ENCODE measurements at regions not wholly inside any gene's neighbourhood (a gene's known extent, or its start where the extent isn't known, plus 50 kb on each side); places are given as distances from the start of the nearest gene placed in this dataset.
A peak's percentile ranks its signal among the peaks of the same experiment; 100 is the strongest.
"Not testable (repeated sequence)": the region's sequence is repeated elsewhere in the genome, so short reads cannot be mapped to it uniquely, and the experiment has no call there.

GRCh38 chr19:31083105-31083504 is 266.1 kb downstream of the TSHZ3 start:
- DNase-seq, result no peak

GRCh38 chr19:31075146-31075655 is 274.0 kb downstream of the TSHZ3 start:
- DNase-seq, result no peak

GRCh38 chr19:31074199-31075125 is 274.8 kb downstream of the TSHZ3 start:
- DNase-seq, result no peak

GRCh38 chr19:31073485-31074198 is 275.6 kb downstream of the TSHZ3 start:
- DNase-seq, result no peak

GRCh38 chr19:31072451-31072850 is 276.8 kb downstream of the TSHZ3 start:
- no peak for DNase-seq

- no peak for DNase-seq
These were observed 277.9 kb downstream of the TSHZ3 start for GRCh38 chr19:31071136-31071855.

GRCh38 chr19:31070146-31071065 is 278.8 kb downstream of the TSHZ3 start:
- DNase-seq, result no peak

GRCh38 chr19:31068268-31068667 is 281.0 kb downstream of the TSHZ3 start:
- DNase-seq, result no peak

GRCh38 chr19:31066385-31066784 is 282.9 kb downstream of the TSHZ3 start:
- no peak for DNase-seq

- DNase-seq, result no peak
These were observed 284.7 kb downstream of the TSHZ3 start for GRCh38 chr19:31064491-31064890.

- DNase-seq, result no peak
These were observed 290.4 kb downstream of the TSHZ3 start for GRCh38 chr19:31058676-31059340.

- DNase-seq, result no peak
These were observed 291.8 kb downstream of the TSHZ3 start for GRCh38 chr19:31057476-31057875.

GRCh38 chr19:31055454-31055853 is 293.8 kb downstream of the TSHZ3 start:
- DNase-seq, result no peak

- DNase-seq, result peak; percentile 4
These were observed 294.8 kb downstream of the TSHZ3 start for GRCh38 chr19:31054430-31054829.

- no peak for DNase-seq
These were observed 299.8 kb downstream of the TSHZ3 start for GRCh38 chr19:31049431-31049830.

GRCh38 chr19:31046024-31046423 is 303.2 kb downstream of the TSHZ3 start:
- no peak for DNase-seq

- no peak for DNase-seq
These were observed 307.8 kb downstream of the TSHZ3 start for GRCh38 chr19:31041461-31041860.

GRCh38 chr19:31039151-31039550 is 310.1 kb downstream of the TSHZ3 start:
- DNase-seq, result no peak

GRCh38 chr19:31037286-31037980 is 311.8 kb downstream of the TSHZ3 start:
- no peak for DNase-seq

GRCh38 chr19:31031455-31031854 is 317.8 kb downstream of the TSHZ3 start:
- DNase-seq, result not testable (repeated sequence)

- no peak for DNase-seq
These were observed 326.2 kb downstream of the TSHZ3 start for GRCh38 chr19:31023038-31023437.
